ENCODE measurements at regions not wholly inside any gene's neighbourhood (a gene's known extent, or its start where the extent isn't known, plus 50 kb on each side); places are given as distances from the start of the nearest gene placed in this dataset.

- TF ChIP-seq CTCF (IDR thresholded peaks at IDR 0.05; ENCODE audit: control extremely low read depth in 1 of 3, insufficient read depth in 1 of 3, low read depth in 1 of 3, low read length in 3 of 3) (no peak), BRCA1 (IDR thresholded peaks at IDR 0.05; ENCODE audit: low read depth, low read length) (no peak), SUZ12 (IDR thresholded peaks at IDR 0.05; ENCODE audit: low read length) (no peak), CBX8 (IDR thresholded peaks at IDR 0.05; ENCODE audit: borderline replicate concordance, low read depth, low read length) (no peak), ATF3 (IDR thresholded peaks at IDR 0.05; ENCODE audit: insufficient read depth, low read depth, low read length) (no peak)
Observed at GRCh38 chr1:22203335-22203734, 60.4 kb upstream of the WNT4 start (continued).

All from H1 (cell line).